ENCODE measurements at regions not wholly inside any gene's neighbourhood (a gene's known extent, or its start where the extent isn't known, plus 50 kb on each side); places are given as distances from the start of the nearest gene placed in this dataset.

- TF ChIP-seq EZH2phosphoT487 (IDR thresholded peaks at IDR 0.05) = no peak
- TF ChIP-seq, protein P1, sequence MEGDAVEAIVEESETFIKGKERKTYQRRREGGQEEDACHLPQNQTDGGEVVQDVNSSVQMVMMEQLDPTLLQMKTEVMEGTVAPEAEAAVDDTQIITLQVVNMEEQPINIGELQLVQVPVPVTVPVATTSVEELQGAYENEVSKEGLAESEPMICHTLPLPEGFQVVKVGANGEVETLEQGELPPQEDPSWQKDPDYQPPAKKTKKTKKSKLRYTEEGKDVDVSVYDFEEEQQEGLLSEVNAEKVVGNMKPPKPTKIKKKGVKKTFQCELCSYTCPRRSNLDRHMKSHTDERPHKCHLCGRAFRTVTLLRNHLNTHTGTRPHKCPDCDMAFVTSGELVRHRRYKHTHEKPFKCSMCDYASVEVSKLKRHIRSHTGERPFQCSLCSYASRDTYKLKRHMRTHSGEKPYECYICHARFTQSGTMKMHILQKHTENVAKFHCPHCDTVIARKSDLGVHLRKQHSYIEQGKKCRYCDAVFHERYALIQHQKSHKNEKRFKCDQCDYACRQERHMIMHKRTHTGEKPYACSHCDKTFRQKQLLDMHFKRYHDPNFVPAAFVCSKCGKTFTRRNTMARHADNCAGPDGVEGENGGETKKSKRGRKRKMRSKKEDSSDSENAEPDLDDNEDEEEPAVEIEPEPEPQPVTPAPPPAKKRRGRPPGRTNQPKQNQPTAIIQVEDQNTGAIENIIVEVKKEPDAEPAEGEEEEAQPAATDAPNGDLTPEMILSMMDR (IDR thresholded peaks at IDR 0.05) = no peak
Measured at GRCh38 chr2:35785564-35785963, 570.0 kb upstream of the CRIM1 start.

Data from neural progenitor cell (in vitro differentiated cells).